ENCODE measurements at regions not wholly inside any gene's neighbourhood (a gene's known extent, or its start where the extent isn't known, plus 50 kb on each side); places are given as distances from the start of the nearest gene placed in this dataset.

- H3K79me2 ChIP-seq (ENCODE audit: insufficient read depth): no peaks in the 10 kb centered on the region
- no peak overlapping the region for H3K9ac ChIP-seq
- in situ Hi-C loops (cut with MboI): no loop called here
- TF ChIP-seq EZH2 (IDR thresholded peaks at IDR 0.05; ENCODE audit: insufficient read depth, poor library complexity, severe bottlenecking): no peak
- no peak overlapping the region for H3K27ac ChIP-seq
- H3K4me3 ChIP-seq: no peak overlapping the region
- WGBS, 2 experiments (ENCODE audit: low coverage in 1 of 2, low lambda C conversion rate in 2 of 2, missing lambda C conversion rate in 2 of 2): 32 to 35% methylated on average over 2 of the region's 2 CpGs
- H3K36me3 ChIP-seq (ENCODE audit: low read depth): no peaks in the 10 kb centered on the region
- no peaks in the 10 kb centered on the region for H4K20me1 ChIP-seq (ENCODE audit: insufficient read depth)
- no peaks in the 10 kb centered on the region for H3K27me3 ChIP-seq (replicated peaks; ENCODE audit: insufficient read depth)
- H3K4me2 ChIP-seq (ENCODE audit: unreplicated experiment): no peak overlapping the region
- no peak for DNase-seq
- no peaks in the 10 kb centered on the region for H3K4me1 ChIP-seq (ENCODE audit: insufficient read depth)
- H3K9me2 ChIP-seq (ENCODE audit: insufficient read depth): no peaks in the 10 kb centered on the region
- H2AFZ ChIP-seq: no peak overlapping the region
- H3F3A ChIP-seq (ENCODE audit: insufficient read depth): no peaks in the 10 kb centered on the region
- H3K9me3 ChIP-seq (ENCODE audit: low read depth): no peaks in the 10 kb centered on the region
These were observed 519.5 kb upstream of the DAB1 start for GRCh38 chr1:57943365-57943764.

- H3K4me3 ChIP-seq: no peak overlapping the region
- no peak overlapping the region for H2AFZ ChIP-seq
- no peak for DNase-seq
- no peaks in the 10 kb centered on the region for H3K9me2 ChIP-seq (ENCODE audit: insufficient read depth)
- H3K4me1 ChIP-seq (ENCODE audit: insufficient read depth): no peaks in the 10 kb centered on the region
- no peaks in the 10 kb centered on the region for H3F3A ChIP-seq (ENCODE audit: insufficient read depth)
- WGBS, 2 experiments (ENCODE audit: low coverage in 1 of 2, low lambda C conversion rate in 2 of 2, missing lambda C conversion rate in 2 of 2): 50 to 54% methylated on average over 8 of the region's 8 CpGs
- H3K36me3 ChIP-seq (ENCODE audit: low read depth): no peaks in the 10 kb centered on the region
- no peaks in the 10 kb centered on the region for H3K79me2 ChIP-seq (ENCODE audit: insufficient read depth)
- in situ Hi-C loops (cut with MboI): no loop called here
- no peaks in the 10 kb centered on the region for H3K9me3 ChIP-seq (ENCODE audit: low read depth)
- H3K27me3 ChIP-seq (replicated peaks; ENCODE audit: insufficient read depth): no peaks in the 10 kb centered on the region
- H3K27ac ChIP-seq: no peak overlapping the region
- H3K4me2 ChIP-seq (ENCODE audit: unreplicated experiment): no peak overlapping the region
- H3K9ac ChIP-seq: no peak overlapping the region
- TF ChIP-seq EZH2phosphoT487 (IDR thresholded peaks at IDR 0.05; ENCODE audit: insufficient read depth, low read depth): no peak
- no peak for TF ChIP-seq EZH2 (IDR thresholded peaks at IDR 0.05; ENCODE audit: insufficient read depth, poor library complexity, severe bottlenecking)
- H4K20me1 ChIP-seq (ENCODE audit: insufficient read depth): no peaks in the 10 kb centered on the region
These were observed 510.9 kb upstream of the DAB1 start for GRCh38 chr1:57934745-57935144.

GRCh38 chr1:57927003-57927402 is 503.1 kb upstream of the DAB1 start:
- Histone ChIP-seq H4K20me1 (ENCODE audit: insufficient read depth) (no peaks in the 10 kb centered on the region), H2AFZ (no peak overlapping the region), H3K36me3 (ENCODE audit: low read depth) (no peaks in the 10 kb centered on the region), H3K79me2 (ENCODE audit: insufficient read depth) (no peaks in the 10 kb centered on the region), H3K9me3 (ENCODE audit: low read depth) (no peaks in the 10 kb centered on the region), H3K27me3 (replicated peaks; ENCODE audit: insufficient read depth) (no peaks in the 10 kb centered on the region), H3K27ac (no peak overlapping the region), H3F3A (ENCODE audit: insufficient read depth) (no peaks in the 10 kb centered on the region), H3K4me3 (no peak overlapping the region), H3K9ac (no peak overlapping the region), H3K4me1 (ENCODE audit: insufficient read depth) (no peaks in the 10 kb centered on the region), H3K9me2 (ENCODE audit: insufficient read depth) (no peaks in the 10 kb centered on the region), H3K4me2 (ENCODE audit: unreplicated experiment) (no peak overlapping the region)
- in situ Hi-C loops (cut with MboI): no loop called here
- WGBS, 2 experiments (ENCODE audit: low coverage in 1 of 2, low lambda C conversion rate in 2 of 2, missing lambda C conversion rate in 2 of 2): 22 to 35% methylated on average over 1 of the region's 1 CpG
- DNase-seq: no peak
- no peak for TF ChIP-seq EZH2 (IDR thresholded peaks at IDR 0.05; ENCODE audit: insufficient read depth, poor library complexity, severe bottlenecking)
- no peak for TF ChIP-seq EZH2phosphoT487 (IDR thresholded peaks at IDR 0.05; ENCODE audit: insufficient read depth, low read depth)

GRCh38 chr1:57926025-57926552 is 502.2 kb upstream of the DAB1 start:
- 16 to 19% methylated on average over 4 of the region's 4 CpGs for WGBS, 2 experiments (ENCODE audit: low coverage in 1 of 2, low lambda C conversion rate in 2 of 2, missing lambda C conversion rate in 2 of 2)
- no peak overlapping the region for H2AFZ ChIP-seq
- no peak for TF ChIP-seq EZH2 (IDR thresholded peaks at IDR 0.05; ENCODE audit: insufficient read depth, poor library complexity, severe bottlenecking)
- TF ChIP-seq EZH2phosphoT487 (IDR thresholded peaks at IDR 0.05; ENCODE audit: insufficient read depth, low read depth): no peak
- H3K9me2 ChIP-seq (ENCODE audit: insufficient read depth): no peaks in the 10 kb centered on the region
- H3K27me3 ChIP-seq (replicated peaks; ENCODE audit: insufficient read depth): no peaks in the 10 kb centered on the region
- H3K4me2 ChIP-seq (ENCODE audit: unreplicated experiment): no peak overlapping the region
- H3K27ac ChIP-seq: no peak overlapping the region
- H3K9ac ChIP-seq: no peak overlapping the region
- H3K79me2 ChIP-seq (ENCODE audit: insufficient read depth): no peaks in the 10 kb centered on the region
- no peak overlapping the region for H3K4me3 ChIP-seq
- H3F3A ChIP-seq (ENCODE audit: insufficient read depth): no peaks in the 10 kb centered on the region
- in situ Hi-C loops (cut with MboI): no loop called here
- DNase-seq: no peak
- no peaks in the 10 kb centered on the region for H3K9me3 ChIP-seq (ENCODE audit: low read depth)
- H4K20me1 ChIP-seq (ENCODE audit: insufficient read depth): no peaks in the 10 kb centered on the region
- no peaks in the 10 kb centered on the region for H3K4me1 ChIP-seq (ENCODE audit: insufficient read depth)
- H3K36me3 ChIP-seq (ENCODE audit: low read depth): no peaks in the 10 kb centered on the region

- 20 to 28% methylated on average over 2 of the region's 2 CpGs for WGBS, 2 experiments (ENCODE audit: low coverage in 1 of 2, low lambda C conversion rate in 2 of 2, missing lambda C conversion rate in 2 of 2)
- in situ Hi-C loops (cut with MboI): no loop called here
- H3F3A ChIP-seq (ENCODE audit: insufficient read depth): no peaks in the 10 kb centered on the region
These were observed 501.4 kb upstream of the DAB1 start for GRCh38 chr1:57925226-57925625.

More at GRCh38 chr1:57925226-57925625, 501.4 kb upstream of the DAB1 start:
- Histone ChIP-seq H3K4me3 (no peak overlapping the region), H3K36me3 (ENCODE audit: low read depth) (no peaks in the 10 kb centered on the region), H3K9me3 (ENCODE audit: low read depth) (no peaks in the 10 kb centered on the region), H3K27ac (no peak overlapping the region), H3K9ac (no peak overlapping the region), H4K20me1 (ENCODE audit: insufficient read depth) (no peaks in the 10 kb centered on the region), H3K79me2 (ENCODE audit: insufficient read depth) (no peaks in the 10 kb centered on the region), H2AFZ (no peak overlapping the region), H3K27me3 (replicated peaks; ENCODE audit: insufficient read depth) (no peaks in the 10 kb centered on the region), H3K4me1 (ENCODE audit: insufficient read depth) (no peaks in the 10 kb centered on the region), H3K9me2 (ENCODE audit: insufficient read depth) (no peaks in the 10 kb centered on the region), H3K4me2 (ENCODE audit: unreplicated experiment) (no peak overlapping the region)
- no peak for DNase-seq
- no peak for TF ChIP-seq EZH2 (IDR thresholded peaks at IDR 0.05; ENCODE audit: insufficient read depth, poor library complexity, severe bottlenecking)
- no peak for TF ChIP-seq EZH2phosphoT487 (IDR thresholded peaks at IDR 0.05; ENCODE audit: insufficient read depth, low read depth)
